Dermis blood vessel endothelial cell (primary cell): ENCODE measurements at regions not wholly inside any gene's neighbourhood (a gene's known extent, or its start where the extent isn't known, plus 50 kb on each side); places are given as distances from the start of the nearest gene placed in this dataset.
A peak's percentile ranks its signal among the peaks of the same experiment; 100 is the strongest.

Experiments used
- DNase-seq: peaks from one replicate; pipeline ENCODE4 v3.0.0; 2010

DNA sequence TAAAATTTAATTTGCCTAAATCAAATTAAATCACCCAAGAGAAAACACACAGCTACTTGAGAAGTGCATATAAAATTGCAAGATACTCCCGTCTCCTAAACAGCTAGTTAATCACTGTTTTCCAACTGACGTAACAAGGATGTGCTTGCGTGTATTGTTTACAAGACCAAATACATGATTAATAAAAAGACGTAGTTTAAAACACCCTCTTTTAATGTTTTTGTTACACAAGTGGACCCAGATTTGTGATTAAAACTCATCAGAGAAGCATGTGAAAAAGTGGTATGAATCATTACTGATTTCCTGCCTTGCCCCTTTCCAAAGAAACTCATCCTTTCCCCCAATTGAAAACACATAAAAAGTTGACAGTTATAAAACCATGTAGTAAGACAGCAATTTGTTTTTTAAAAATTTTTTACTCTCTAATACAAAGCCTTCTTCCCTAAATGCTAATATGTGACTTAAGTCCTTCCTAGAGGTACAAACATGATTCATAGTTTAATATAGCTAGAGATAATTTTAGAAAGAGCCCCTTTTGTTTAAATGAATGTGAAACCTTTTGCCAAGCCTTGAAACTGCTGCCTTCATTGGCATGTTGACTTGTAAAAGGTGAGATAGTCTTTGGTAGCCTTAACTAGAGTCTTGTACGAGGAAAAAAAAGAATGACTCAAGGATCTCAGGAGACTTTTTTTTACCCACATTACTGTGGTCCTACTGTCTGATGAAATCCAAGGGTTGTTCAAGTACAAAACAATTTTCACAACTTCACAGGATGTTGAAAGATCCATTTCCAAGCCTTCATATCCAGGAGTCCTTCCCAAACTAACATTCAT lies 61.4 kb upstream of the FST start:
- peak; percentile 79 for DNase-seq

DNA sequence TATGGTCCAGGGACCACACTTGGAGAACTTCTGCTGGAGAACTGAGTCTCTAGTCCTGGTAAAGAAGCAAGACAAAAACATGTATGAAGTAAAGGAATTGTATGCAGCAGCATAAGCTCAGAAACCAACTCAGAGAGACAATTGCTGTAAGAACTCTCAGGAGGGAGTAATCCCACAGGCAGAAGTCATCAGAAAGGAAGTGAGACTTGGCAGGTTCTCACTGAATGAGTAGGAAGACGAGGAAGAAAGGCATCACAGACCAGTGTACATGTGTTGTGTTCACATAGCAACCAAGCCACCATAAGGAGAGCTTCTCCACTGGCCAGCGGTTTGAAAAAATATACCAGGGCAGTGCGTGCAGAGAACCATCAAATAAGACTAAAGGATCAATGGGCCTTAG lies 57.9 kb upstream of the FST start:
- DNase-seq = peak; percentile 81

DNA sequence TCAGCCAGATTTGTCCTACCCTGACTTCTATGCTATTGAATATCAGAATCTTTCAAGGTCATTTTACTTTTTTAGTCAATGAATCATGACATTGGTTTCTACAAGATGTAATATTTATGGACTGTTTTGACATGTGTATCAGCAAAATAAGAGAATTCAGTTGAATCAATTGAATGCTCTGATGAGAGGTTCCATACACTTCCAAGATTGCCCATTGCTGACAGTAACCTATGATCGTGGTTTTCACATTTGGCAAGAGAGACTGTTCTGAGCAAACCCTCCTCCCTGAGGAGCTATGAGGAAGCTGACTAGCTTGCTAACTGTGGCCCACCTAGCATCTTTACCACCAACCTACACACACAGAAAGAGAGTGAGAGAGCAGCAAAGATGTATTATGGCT lies 56.7 kb upstream of the FST start:
- no peak for DNase-seq

DNA sequence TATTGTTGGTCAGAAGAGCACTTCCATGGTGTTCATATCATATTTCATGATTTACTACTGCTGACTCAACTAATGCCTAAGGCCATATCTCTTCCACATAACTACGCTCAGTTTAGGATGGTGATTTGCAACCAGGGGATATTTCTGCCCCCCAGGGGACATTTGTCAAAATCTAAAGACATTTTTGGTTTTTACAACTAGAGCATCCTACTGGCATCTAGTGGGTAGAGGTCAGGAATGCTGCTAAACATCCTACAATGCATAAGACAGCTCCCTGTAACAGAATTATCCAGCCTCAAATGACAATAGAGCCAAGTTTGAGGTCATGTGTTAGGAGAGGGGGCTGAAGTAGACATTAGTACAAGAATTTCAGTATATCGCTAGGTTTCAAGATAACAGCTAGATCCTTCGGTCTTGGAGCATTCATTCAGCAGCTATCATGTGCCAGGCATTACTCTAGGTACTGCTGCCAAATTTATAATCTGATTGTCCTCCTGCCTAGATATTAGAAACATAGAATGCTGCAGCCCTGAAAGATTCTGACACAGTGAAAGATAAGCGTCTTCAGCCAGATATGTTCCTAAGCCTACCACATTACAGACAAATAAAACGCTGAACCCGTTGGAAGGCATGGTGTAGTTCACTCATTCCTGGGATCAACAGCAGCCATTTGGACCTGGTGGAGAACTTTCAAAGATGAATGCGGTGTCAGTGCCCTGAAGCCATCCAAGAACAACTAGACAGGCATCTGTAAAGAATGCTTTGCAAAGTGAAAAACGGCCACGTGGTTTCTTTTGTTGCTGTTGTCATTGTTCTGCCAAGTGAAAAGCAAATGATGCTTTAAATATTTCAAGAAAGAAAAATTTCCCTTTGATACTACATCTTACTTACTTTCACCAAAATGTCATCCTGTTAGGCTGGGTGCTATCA lies 55.5 kb upstream of the FST start:
- peak; percentile 9 for DNase-seq

DNA sequence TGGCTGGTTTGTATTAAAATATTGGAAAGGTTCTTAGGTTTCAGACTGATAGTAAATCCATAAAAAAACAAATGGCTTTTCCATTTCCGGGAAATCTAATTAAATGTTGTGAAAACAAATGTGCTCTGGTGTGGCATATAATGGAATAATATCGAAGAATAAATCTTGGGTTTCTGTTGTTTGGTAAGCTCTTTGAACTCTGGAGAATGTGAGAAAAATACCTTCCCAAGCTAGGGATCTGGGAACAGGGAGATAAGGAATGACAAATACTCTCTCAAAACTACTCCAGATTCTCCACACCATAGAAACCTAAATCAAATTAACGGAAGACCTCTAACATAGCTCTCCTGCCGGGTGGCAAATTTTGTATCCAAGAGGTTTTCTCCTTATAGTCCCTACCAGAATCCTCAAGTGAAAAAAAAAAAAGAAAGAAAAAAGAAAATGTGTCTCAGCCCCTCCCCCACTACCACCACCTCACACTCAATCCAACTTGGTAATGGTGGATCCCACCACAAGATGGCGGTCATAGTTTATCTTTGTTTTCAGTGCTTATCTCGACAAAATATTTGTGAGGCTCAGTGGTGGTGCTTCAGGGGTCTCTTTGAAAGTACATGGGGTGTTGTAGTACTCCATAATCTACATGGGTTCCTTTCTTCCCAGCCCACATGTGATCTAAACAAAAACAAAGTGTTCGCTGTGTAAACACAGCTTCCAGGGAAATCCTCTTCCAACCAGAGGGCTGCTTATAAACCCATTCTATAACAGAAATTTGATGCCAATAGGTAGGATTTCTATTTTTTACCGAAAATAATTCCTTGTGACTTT lies 54.5 kb upstream of the FST start:
- peak; percentile 30 for DNase-seq

DNA sequence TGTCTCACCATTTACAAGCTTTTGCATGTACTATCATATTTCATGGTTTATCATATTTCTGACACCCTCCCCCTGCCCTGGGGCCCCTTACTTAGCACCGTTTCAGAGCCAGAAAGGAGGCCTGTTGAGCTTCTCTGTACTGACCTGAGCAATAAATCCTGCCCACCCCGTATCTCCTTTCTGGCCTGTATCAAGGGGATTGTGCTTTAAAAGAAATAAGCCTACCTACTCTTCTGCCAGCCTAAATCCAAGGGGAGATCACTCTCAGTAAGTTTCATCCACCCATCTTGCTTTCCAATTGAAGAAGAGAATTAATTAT lies 54.0 kb upstream of the FST start:
- DNase-seq = no peak

DNA sequence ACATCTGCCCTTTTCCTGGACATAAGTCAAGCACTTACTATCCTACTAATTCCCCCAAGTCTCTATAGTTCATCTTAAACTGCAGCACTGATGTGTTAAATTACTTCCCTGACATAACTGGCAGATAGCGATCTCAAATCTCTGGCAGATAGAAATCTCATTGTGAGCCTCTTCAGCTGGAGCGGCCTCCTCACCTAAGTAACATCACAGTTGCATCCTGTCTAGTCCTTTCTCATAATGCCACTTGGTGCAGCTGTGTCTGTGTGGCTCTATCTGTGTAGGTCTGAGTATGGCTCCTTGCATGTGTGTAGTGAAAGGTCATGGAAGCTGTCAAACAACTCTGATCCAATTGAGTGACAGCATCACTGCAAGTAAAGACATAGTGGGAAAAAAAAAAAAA lies 53.6 kb upstream of the FST start:
- no peak for DNase-seq

DNA sequence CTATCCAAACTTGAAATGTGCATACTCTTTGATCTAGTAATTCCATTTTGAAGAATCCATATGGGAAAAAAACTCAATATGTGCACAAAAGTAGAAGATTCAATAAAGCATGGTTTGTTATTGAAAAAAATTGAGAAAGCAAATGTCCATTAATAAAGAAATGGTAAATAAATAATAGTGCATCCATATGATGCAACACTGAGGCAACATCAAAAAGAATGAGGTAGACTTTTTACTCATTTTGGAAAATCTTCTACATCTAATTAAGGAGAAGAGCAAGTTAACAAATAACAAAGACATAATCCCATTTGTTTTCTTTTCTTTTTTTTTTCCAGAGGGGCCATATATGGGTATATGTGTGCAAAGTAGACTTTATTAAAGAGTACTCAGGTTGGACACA lies 52.5 kb upstream of the FST start:
- DNase-seq = no peak

DNA sequence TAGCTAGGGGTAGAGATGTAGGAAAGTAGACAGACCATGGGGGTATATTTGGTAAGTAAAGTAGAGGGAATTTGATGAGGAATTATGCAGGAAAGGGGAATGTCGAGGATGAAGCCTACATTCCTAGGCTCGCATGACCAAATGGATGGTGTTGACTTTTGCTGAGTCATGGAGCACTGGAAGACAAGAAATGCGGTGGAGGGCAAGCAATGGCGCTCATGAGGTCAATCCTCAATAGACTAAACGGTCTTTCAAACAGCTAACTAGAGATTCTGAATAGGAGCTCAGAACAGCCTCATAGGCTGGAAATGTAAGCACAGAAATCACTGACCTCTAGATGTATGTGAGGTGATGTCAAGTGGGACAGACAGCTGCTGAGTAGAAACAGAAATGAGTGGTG lies 50.7 kb upstream of the FST start:
- DNase-seq = no peak

DNA sequence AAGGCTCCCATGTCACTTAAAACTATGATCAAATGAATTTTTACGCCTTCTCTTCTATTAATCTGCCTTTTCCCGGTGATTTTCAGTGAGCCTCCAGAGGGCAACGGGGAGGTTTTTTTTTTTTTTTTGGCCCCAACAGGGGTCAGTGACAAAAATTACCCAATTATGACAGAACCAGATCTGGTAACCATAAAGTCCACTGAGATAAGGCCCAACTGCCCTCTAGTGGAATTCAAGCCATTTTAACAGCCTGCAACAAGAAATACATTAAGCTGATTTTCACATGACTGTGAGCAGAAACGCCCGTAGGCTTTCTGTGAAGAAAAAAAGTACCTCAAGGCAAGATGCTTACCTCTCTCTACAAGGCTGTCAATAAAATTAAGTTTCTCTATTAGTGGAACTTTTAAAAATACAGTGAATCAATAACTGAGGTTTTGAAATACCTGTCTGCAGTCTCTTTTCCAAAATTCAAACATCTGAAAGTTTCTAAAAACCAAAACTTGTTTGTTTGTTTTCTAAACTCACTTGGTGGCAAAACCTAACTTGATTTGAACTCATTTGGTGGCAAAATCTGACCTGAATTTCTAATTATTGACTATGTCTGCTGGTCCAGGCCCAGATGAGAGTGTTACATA lies 49.7 kb upstream of the FST start:
- DNase-seq = peak; percentile 75
